ENCODE measurements at regions not wholly inside any gene's neighbourhood (a gene's known extent, or its start where the extent isn't known, plus 50 kb on each side); places are given as distances from the start of the nearest gene placed in this dataset.

DNA sequence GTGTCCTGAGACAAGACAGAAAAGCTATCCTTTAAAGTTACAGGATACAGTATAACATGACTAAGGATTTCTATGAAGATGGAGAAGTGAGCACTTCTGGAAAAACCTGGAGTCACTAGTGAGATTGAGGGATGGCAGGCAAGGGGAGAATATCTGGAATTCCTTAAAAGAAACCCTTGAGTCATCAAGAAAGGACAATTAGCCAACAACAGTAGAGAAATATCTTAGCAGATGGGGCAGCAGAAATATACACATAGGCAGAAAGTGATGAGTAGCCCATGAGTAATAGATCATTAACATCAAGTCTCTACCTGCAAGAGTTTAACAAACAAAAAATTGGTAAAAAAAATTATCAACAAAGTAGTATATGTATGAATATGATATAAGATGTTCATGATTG is 858.8 kb upstream of the FRG1 start:
- DNase-seq, result no peak
- H3K36me3 ChIP-seq, result no peaks in the 10 kb centered on the region
- H3K27ac ChIP-seq, result no peak overlapping the region
- TF ChIP-seq POLR2A (IDR thresholded peaks at IDR 0.05) (no peak), EP300 (IDR thresholded peaks at IDR 0.05) (no peak)
- TF ChIP-seq, protein P1, sequence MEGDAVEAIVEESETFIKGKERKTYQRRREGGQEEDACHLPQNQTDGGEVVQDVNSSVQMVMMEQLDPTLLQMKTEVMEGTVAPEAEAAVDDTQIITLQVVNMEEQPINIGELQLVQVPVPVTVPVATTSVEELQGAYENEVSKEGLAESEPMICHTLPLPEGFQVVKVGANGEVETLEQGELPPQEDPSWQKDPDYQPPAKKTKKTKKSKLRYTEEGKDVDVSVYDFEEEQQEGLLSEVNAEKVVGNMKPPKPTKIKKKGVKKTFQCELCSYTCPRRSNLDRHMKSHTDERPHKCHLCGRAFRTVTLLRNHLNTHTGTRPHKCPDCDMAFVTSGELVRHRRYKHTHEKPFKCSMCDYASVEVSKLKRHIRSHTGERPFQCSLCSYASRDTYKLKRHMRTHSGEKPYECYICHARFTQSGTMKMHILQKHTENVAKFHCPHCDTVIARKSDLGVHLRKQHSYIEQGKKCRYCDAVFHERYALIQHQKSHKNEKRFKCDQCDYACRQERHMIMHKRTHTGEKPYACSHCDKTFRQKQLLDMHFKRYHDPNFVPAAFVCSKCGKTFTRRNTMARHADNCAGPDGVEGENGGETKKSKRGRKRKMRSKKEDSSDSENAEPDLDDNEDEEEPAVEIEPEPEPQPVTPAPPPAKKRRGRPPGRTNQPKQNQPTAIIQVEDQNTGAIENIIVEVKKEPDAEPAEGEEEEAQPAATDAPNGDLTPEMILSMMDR (IDR thresholded peaks at IDR 0.05), result no peak
- no peak overlapping the region for H3K4me3 ChIP-seq
- intact Hi-C loops (cut with DNase I), result no loop called here
- H3K4me1 ChIP-seq (ENCODE audit: insufficient read depth), result no peaks in the 10 kb centered on the region
- H3K27me3 ChIP-seq, result no peaks in the 10 kb centered on the region
- peaks cover 0 to 3% of the 10 kb centered on the region in 2 donors for H3K9me3 ChIP-seq

DNA sequence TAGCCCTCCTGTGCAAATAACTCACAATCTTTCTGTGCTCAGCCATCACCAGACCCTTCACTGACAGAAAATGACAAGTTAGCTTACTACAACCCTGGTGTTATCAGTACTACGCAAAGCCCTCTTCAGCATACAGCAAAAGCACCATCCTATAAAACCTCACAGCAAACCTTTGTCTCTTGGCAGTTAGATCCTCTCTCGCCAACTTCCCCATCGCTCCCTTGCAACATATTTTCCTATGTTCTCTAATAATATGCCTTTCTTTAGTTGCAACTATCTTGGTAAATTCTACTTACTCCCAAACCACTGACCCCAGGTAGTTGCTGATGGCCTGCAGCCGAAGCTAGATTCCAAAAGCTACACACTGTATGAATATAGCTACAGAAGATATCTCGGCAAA is 856.9 kb upstream of the FRG1 start:
- 85 to 97% (median 86%) methylated on average over 5 of the region's 5 CpGs for WGBS, 3 donors

DNA sequence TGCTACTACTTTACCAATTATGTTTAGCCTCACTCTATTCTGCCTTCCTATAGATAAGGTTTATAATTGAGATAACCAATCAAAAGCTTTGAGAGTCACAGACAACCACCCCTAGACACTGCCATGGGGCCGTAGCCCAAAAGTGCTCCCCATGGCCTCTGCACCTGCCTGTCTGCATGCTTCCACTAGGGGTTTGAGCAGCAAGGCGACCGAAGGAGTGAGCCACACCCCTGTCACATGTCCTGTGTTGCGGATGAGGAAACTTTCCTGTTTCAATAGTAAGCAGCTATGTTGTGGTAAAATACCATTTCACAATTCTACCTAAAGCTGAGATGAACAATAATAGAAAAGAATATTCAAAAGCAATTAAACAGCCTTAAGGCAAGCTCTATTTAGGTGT is 856.0 kb upstream of the FRG1 start:
- H3K4me3 ChIP-seq, result no peak overlapping the region
- no peak overlapping the region for H3K27ac ChIP-seq
- no peaks in the 10 kb centered on the region for H3K9me3 ChIP-seq
- H3K36me3 ChIP-seq, result no peaks in the 10 kb centered on the region
- WGBS, 3 donors, result 82 to 94% (median 85%) methylated on average over 4 of the region's 4 CpGs
- DNase-seq, result no peak
- intact Hi-C loops (cut with DNase I), result no loop called here
- no peaks in the 10 kb centered on the region for H3K27me3 ChIP-seq
- H3K4me1 ChIP-seq (ENCODE audit: insufficient read depth), result no peaks in the 10 kb centered on the region
- TF ChIP-seq EP300 (IDR thresholded peaks at IDR 0.05), result no peak
- TF ChIP-seq, protein P1 (IDR thresholded peaks at IDR 0.05), result no peak
- no peak for TF ChIP-seq POLR2A (IDR thresholded peaks at IDR 0.05)

More for the DNA sequence above, 856.9 kb upstream of the FRG1 start:
- intact Hi-C loops (cut with DNase I), result no loop called here
- no peak for DNase-seq
- Histone ChIP-seq H3K27me3 (no peaks in the 10 kb centered on the region), H3K4me3 (no peak overlapping the region), H3K27ac (no peak overlapping the region), H3K36me3 (no peaks in the 10 kb centered on the region), H3K4me1 (ENCODE audit: insufficient read depth) (no peaks in the 10 kb centered on the region), H3K9me3 (peaks cover 0 to 3% of the 10 kb centered on the region in 2 donors)
- TF ChIP-seq, protein P1 (IDR thresholded peaks at IDR 0.05), result no peak

DNA sequence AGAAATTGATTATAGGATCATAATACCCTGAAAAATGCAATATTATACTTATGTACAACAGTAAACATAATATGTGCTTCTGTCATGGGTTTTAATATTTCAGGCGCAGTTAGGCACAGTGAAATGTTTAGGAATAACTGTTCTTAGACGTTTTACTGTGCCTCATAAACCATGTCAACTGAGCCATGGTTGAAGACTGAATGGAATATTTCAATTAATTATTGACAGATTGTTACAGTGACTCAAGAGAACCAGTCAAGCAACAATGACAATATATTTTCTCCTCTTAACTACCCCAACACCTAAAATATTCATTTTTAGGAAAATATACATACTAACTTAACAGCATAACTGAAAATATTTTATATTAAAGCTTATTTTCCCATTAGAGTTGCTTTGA is 852.7 kb upstream of the FRG1 start:
- no peak for DNase-seq
- intact Hi-C loops (cut with DNase I), result no loop called here
- WGBS, 3 donors, result 83 to 84% (median 84%) methylated on average over 2 of the region's 2 CpGs
- TF ChIP-seq EP300 (IDR thresholded peaks at IDR 0.05) (no peak), POLR2A (IDR thresholded peaks at IDR 0.05) (no peak)
- TF ChIP-seq, protein P1 (IDR thresholded peaks at IDR 0.05), result no peak
- H3K4me3 ChIP-seq, result no peak overlapping the region
- no peaks in the 10 kb centered on the region for H3K27me3 ChIP-seq
- no peaks in the 10 kb centered on the region for H3K4me1 ChIP-seq (ENCODE audit: insufficient read depth)
- no peaks in the 10 kb centered on the region for H3K36me3 ChIP-seq
- no peak overlapping the region for H3K27ac ChIP-seq
- H3K9me3 ChIP-seq, result no peaks in the 10 kb centered on the region

DNA sequence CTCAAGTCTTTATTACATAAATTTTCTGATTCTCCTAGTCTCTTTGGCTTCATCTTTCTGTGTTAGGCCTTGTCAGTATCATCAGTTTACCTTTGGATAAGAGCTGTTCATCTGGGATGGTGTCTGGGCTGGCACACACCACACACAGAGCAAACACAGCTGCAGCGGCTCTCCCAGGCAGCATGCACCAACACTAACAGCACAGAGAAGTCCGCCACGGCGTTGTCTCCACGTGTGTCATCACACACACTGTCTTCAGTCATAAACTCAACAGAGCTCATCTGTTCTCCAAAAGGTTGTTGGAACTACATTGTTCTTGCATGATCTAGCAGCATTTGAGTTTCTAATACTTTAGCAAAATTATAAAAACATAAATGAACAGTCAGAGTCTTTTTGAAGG is 851.9 kb upstream of the FRG1 start:
- Histone ChIP-seq H3K4me1 (ENCODE audit: insufficient read depth) (no peaks in the 10 kb centered on the region), H3K27ac (no peak overlapping the region), H3K9me3 (no peaks in the 10 kb centered on the region), H3K27me3 (no peaks in the 10 kb centered on the region), H3K4me3 (no peak overlapping the region), H3K36me3 (no peaks in the 10 kb centered on the region)
- intact Hi-C loops (cut with DNase I), result no loop called here
- no peak for TF ChIP-seq EP300 (IDR thresholded peaks at IDR 0.05)
- DNase-seq, result no peak
- 75 to 84% (median 79%) methylated on average over 5 of the region's 5 CpGs for WGBS, 3 donors
